OCI-LY1 (cell line): ENCODE measurements at regions not wholly inside any gene's neighbourhood (a gene's known extent, or its start where the extent isn't known, plus 50 kb on each side); places are given as distances from the start of the nearest gene placed in this dataset.

Experiments
- EZH2 ChIP-seq: fragments of 200-600 bp; sonication (generic), shearing (Covaris generic); IDR thresholded peaks from 2 replicates; pipeline ENCODE4 v1.8.0; 2017; ENCODE audit warnings: borderline replicate concordance, mixed run types, mild to moderate bottlenecking, antibody characterized with exemption, low read length, moderate library complexity, mixed read lengths
- TF ChIP-seq, protein P1 (sequence below): fragments of 200-600 bp; sonication (generic), shearing (Covaris generic); IDR thresholded peaks from 2 replicates; pipeline ENCODE4 v1.5.1; 2017; ENCODE audit warnings: mild to moderate bottlenecking, antibody characterized with exemption, low read length, moderate library complexity, mixed read lengths

DNA sequence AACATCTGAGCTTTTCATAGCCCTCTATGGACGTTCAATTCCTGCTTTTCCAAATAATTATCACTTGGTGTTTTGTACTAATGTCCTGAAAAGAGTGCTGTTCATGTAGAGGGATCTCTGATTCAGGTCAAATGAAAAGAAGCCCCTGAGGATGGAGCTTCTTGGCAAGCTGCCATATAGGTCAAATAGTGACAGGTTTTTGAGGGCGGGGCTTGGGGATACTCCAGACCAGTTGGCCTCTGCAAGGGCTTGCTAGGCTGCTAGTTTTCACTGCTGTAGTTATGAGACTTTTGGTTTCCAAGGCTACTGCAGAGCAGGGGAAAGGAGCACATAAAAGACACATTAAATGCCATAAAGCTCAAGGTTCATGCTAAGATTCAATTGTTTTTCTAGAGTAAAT, 257.2 kb upstream of the CACNA2D1 start:
- TF ChIP-seq, protein P1, sequence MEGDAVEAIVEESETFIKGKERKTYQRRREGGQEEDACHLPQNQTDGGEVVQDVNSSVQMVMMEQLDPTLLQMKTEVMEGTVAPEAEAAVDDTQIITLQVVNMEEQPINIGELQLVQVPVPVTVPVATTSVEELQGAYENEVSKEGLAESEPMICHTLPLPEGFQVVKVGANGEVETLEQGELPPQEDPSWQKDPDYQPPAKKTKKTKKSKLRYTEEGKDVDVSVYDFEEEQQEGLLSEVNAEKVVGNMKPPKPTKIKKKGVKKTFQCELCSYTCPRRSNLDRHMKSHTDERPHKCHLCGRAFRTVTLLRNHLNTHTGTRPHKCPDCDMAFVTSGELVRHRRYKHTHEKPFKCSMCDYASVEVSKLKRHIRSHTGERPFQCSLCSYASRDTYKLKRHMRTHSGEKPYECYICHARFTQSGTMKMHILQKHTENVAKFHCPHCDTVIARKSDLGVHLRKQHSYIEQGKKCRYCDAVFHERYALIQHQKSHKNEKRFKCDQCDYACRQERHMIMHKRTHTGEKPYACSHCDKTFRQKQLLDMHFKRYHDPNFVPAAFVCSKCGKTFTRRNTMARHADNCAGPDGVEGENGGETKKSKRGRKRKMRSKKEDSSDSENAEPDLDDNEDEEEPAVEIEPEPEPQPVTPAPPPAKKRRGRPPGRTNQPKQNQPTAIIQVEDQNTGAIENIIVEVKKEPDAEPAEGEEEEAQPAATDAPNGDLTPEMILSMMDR = no peak
- TF ChIP-seq EZH2 = no peak
